GM19467 (cell line): ENCODE measurements at regions not wholly inside any gene's neighbourhood (a gene's known extent, or its start where the extent isn't known, plus 50 kb on each side); places are given as distances from the start of the nearest gene placed in this dataset.

Experiments used
- ATAC-seq: cut with Tn5 transposase; IDR thresholded peaks from one replicate; pipeline ENCODE4 v1.9.1; 2021; ENCODE audit warnings: mild to moderate bottlenecking, moderate library complexity; ENCODE audit not compliant: unreplicated experiment

DNA sequence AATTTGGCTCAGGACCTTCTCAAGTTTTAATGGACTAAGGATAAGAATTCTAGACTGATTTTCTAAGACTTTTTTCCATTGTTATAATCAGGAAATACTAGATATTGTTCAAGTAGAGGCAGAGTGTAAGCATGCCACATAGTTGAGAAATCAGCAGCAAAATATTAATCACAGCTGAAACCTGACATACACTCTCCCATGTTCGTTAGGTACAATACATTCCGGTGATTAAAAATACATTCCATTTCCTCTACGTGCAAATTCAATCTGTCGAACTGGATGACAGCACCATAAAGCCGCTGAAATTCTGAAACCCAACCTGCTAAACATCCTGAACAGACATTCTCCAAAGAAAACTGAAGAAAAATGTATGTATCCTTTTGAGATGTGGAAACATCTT lies 587.6 kb upstream of the DIPK2B start:
- no peak for ATAC-seq

DNA sequence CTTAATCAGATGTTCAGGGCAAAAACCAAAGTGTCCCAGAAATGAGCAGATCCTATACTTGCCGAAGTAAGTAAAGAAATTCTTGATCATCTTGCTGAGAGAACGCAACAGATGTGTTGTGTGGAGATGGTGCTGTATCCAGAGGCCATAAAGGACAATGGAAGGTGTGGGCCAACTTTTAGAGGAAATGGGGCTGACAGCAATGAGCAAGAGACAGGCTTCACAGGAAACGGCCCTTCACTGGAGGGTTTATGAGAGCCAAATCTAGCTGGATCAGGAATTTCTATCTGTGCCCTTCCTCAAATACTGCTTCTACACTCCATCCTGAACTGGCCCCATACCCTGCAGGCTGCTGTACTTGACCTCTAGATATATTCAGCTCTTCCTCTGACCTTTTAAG lies 583.9 kb upstream of the DIPK2B start:
- no peak for ATAC-seq

DNA sequence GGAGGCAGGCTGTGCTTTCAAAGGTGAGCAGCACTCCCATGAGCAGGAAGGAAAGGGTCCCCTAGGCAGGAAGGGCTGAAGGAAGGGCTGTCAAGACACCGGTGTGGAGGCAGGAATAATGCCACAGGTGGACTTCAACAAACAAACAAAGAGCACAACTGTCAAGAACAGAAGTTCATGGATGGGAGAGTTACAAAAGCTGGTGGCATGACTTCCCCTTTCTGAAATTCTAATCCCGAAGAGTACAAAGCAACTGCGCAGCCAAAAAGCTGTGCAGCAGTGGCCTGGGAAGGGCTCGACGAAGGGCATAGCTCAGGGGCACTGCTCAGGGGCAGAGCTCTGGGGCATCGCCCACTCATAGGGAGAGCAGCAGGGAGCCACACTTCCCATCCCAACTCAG lies 582.3 kb upstream of the DIPK2B start:
- no peak for ATAC-seq

DNA sequence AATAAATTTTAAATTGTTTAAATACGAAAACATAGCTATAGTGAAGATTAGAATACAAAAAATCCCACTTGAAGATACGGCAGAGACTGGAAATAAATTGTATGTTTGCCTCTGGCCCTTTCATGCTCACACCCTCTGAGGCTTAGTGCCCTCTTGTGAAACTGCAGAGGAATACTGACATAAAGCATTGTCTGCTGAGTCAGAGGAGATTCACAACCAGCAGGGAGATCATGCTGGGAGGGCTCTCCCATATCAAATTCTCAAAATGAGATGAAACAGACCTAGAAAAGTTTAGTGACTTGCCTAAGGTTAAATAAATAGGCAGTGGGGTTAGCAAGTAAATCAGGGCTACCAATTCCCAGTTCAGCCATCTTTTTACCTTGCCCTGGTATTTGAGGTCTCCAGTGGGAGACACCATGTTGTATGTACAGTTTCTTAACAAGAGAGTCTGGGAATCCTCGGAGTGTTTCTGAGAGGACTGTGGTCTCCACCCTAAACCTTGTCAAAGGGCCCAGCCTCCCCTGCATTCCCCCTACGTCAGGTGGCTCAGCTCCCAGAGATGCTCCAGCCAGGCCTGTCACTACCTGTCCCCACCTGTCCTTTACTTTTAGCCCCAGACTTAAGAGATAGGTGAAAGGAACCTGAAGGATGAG lies 581.4 kb upstream of the DIPK2B start:
- ATAC-seq: no peak

DNA sequence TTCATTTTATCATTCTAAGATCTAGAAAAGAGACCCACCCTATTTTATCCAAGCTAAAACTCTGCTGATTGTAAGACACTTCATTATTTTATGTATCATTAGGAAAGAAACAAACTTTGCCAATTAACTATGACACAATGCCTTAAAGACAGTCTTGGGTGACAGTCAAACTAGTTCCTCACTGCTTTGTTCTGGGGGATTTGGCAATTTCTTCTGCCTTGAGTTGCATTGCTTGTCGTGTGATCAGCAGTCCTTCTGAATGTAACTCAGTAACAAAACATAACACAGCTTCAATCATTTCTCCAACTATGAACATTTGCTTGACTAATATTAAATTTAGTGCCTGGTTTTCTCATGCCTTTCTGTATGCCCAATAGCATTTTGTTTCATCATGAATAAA lies 577.9 kb upstream of the DIPK2B start:
- ATAC-seq: no peak

DNA sequence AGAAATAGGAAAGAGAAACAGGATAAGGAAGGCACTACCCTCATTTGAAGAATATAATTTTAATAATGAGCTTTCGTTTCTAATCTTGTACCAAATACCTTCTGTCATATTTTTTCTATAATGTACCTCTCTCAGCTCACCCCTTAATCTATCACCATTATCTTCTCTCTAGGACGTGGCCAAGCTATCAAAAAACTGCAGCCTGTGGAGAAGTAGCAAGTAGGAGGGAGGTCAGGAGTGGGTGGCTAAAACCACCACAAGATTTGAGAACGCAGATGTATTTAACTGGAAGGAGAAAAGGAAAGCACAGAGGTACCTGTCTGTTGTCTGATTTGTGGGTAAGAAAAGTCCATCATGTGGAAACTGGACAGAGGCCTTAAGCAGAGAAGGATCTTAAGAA lies 576.7 kb upstream of the DIPK2B start:
- ATAC-seq: no peak

DNA sequence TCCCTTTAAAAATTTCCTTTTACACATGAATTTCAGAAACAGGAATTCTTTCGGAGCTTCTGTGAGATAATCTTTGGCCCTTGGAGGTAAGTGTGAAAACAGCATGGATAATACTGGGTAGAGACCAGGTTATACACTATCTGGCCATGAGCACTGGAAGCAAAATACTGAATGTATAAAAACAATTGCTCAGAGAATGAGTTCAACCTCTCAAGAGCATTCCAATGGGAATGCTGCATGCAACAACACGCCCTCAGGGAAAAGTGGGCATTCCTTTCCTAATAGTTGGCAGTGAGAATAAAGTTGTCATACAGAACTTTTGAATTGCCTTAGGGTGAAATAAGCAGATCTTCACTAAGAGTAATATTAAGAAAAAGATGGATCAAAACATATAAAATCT lies 574.8 kb upstream of the DIPK2B start:
- ATAC-seq: no peak

DNA sequence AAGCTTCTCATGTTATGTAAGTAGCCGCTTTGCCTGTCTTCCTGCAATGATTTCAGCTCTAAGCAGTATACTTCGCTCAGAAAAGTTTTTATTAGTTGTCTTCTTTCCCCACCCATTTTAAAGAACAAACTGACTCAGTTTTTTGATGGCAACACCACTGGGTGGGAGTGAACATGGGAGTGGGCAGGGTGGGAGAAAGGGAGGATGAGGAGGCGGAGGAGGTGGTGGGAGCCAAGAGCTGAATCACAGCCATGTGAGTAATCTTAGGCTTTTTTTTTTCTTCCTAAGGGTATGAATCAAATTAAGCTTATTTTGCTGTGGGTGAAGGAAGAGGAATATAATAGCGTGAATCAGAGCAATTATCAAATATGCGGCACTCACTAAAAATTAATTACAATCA lies 574.3 kb upstream of the DIPK2B start:
- no peak for ATAC-seq

DNA sequence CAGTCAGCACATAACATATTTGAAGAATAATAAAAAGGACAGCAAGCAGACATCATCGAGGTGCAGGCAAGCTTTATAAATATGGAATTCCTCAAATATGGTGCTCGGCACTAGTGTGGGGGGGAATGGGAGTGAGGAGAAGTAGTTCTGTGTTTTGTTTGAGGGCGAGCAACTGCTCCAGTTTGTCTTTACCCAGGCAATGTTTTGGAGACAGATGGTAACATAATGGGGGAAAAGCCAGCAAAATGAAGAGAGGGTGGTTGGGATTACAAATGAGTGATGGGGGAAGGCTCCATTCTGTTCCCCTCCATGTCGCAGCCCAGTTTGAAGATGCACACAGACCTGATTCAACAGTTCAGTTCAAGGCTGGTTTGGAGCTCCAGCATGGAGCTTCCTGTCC lies 572.9 kb upstream of the DIPK2B start:
- ATAC-seq: no peak

DNA sequence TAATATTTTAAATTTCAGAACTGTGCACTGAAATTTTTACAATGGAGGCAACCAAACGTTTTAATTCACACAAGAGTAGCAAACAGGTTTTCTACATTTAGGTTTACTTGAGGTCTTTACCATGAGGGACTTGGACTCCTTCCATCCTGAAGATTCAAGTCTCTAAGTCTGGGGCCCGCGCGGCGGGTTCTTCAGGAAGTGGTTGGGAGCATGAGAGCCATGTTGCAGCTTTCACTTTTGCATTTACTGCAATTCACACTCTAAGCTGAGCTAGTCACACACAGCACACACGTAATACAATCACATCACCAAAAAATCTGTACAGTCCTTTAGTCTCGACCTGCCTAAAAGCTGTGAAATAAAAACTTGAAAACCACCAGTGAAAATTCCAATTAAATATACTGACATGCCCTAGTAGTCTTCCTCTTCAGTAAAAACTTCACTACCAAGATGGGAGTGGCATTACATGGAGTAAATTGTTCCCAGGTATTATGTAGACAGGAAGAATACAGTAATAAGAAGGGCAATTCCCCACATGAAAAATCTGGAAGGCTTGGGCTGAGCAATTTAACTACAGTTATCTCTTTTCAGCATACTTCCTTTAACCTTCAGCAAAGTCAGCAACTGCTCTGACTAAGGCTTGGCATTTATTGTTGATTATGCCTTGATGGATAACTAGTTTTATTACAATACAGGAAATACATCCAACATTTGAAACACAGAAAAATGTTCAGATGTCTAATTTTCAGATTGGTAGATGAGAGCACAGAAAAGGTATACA lies 571.1 kb upstream of the DIPK2B start:
- ATAC-seq: peak; percentile 46

DNA sequence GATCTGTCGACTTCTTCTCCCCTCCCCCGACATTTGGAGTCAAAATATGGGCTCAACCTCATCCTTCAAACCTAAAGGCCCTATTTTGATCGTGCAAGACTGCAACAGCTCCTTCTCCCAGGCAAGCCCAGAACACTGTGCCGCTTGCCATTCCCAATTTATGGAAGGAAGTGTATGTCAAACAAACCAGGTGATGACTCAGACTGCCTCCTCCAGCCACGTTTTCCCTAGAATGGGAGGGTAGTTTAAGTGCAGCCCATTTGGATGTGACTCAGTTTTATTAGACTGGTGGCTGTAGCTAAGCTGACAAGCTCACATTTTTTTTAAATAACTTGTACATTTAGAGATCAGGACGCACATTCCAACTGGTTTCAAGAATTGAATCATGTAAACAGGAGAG lies 570.4 kb upstream of the DIPK2B start:
- no peak for ATAC-seq

DNA sequence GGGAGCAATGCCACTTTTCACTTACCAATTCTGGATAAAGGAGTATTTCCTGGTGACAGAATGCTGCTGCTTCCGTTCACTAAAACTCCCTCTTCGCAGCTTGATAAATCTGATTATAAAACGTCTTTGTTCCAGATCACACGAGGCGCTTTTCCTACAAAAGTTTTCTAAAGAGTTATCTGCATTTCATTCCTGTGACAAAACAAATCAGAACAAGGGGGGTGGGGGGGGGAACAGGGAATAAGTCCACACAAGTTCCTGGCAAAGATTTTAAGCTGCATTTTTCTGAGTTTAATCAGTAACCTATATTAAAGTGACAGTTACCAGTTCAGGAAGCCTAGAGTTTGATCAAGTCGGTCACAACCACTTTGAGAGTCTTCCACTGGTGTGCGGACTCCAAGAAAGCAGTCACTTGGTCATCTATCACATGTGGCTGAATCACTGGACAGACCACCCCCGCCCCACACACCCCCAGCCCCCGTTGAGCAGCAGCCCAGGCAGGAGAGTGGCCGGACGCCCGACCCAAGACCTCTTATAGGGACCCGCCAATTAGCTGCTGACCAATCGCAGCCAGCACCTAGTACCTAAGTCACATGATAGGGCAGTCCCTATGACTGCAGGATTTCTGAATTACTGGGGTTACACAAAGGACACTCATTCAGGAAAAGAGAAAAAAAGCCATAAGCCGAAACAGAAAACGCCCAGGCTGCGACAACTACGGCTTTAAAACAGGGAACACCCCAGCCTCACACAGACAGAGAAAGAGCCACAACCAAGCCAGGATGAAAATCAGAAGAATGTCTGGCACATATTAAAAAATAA lies 569.3 kb upstream of the DIPK2B start:
- ATAC-seq: peak; percentile 81

DNA sequence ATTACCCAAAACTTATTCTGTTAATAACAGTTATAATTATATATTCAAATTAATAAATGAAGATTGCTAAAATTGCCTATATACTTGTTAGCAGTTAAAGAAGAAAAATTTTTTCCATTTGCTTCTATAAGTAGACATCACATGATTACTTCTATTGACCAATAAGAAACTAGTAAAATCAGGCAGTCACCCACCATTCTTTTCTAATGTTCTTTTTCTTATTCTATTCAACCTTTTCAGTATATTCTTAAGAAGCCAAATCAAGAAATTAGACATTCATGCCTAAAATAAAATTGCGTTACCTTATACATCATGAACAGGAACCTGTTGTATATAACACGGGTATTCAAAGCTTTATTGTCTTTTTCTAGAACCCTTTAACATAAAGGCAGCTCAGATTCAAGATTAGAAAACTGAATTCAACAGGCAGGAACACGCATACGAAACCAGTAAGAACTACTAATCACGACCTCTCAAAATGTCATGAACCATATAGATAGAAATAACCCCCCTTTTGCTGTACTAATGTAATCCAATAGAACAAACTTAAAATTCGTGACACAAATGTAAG lies 568.1 kb upstream of the DIPK2B start:
- no peak for ATAC-seq

DNA sequence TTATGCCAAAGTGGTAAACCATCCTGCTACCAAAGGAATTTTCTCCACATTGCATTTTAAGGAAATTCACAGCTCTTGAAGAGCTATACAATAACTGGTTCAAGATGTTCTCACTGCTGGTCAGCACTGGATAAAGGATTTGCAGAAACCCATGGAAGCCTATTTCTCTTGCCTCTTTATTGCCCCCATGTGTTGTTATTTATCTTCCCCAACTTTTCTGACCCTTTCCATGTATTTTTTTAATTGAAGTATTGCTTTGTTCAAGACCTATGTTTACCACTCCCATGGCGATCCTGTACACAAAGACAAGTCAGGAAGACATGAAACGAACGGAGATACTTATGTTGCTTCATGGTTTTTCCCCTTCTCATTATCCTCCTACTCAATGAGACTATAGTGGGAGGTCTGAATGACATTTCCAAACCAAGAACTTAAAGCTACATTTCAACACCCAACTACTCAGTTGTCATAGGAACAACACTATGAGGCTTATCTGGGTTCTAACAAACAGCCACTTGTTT lies 566.4 kb upstream of the DIPK2B start:
- ATAC-seq: no peak

DNA sequence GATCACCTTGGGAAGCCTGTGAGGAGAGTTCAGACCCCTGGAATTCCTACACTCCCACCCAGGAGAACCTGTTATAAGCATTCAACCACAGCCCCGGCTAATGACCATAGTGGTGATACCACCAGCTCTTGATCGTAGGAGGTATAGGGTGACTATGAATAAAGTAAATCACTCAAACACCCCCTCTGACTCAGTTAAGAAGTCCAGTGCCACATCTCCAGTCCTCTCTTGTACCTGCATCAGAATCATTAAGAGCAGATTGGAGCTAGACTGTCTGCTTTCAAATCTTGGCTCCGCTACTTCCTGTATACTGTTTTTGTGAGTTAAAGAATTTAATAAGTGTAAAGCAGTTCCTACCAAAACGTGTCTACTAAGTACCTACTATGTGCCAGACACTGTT lies 565.1 kb upstream of the DIPK2B start:
- no peak for ATAC-seq

DNA sequence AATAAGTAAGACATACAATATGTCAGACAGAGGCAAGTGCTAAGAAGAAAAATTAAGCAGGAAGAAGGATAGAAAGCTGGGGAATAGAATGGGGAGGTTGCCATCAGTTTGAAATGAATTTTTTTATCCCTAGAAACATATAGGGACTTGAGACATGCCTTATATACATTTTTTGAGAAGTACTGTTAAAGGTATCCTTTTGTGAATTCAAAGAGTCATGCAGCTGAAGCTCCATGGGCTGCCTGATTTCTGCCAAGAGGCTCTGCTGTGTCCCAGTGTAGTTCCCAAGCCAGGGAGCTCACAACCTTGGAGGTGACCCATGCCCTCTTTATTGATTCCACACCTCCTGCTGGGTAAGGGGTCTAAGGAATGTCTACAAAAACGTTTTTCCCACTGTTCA lies 564.6 kb upstream of the DIPK2B start:
- ATAC-seq: no peak

DNA sequence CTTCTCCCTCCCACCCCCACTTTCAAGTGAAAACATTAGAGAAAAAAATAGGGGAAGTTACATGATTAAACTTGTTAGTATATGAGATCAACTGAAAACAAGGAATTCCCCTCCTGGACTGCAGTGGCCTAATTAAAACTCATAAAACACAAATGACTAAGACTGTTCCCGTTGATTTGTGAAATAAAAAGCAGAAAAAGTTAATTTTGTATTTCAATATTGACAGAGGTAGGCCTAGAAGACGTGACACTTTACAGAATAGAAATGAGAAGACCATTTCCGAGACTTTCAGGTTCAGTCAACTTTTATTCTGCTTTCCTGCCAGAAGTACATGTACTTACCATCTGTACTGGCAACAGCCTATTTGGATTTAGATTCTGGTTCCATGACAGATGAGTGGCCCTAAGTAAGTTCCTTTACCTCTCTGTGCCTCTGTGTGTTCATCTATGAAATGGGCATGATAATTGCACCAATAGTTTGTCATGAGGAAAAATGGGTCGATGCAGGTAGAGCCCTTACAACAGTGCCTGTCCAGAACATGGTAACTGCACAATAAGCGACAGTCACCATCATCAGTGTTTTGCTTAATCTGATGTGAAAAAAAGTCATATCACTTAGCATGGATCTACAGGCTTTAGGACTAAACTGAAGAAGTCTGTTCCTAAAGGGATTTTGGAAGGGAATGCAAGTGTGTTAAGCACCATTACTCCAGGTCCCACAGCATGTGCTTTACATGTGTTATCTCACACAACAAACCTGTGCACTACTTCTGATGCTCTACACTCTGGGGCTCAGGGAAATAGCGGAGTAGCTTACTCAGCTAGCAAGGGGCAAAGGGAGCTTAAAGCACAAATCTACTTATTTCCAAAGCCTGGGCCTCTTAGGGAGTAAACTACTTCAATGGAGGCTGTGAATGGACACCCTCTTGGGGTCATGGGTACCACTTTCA lies 562.3 kb upstream of the DIPK2B start:
- ATAC-seq: no peak

DNA sequence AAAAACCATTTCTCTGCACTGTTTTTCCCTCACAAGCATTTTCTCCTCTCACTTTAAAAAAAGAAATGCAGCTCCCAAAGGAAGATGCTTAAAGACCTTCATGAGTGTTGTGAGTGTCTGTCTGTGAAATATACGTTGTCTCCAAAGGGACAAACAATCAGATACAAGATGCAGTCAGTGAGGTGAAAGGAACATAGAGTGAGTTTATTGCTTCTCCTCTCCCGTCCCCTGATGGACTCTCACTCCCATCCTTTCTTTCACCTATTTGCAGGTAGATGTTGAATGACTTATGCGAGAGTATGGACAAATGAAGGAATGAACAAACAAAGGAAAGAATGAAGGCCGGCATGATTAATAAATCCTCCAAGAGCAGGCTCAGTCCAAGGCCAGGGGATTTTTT lies 561.2 kb upstream of the DIPK2B start:
- ATAC-seq: no peak

DNA sequence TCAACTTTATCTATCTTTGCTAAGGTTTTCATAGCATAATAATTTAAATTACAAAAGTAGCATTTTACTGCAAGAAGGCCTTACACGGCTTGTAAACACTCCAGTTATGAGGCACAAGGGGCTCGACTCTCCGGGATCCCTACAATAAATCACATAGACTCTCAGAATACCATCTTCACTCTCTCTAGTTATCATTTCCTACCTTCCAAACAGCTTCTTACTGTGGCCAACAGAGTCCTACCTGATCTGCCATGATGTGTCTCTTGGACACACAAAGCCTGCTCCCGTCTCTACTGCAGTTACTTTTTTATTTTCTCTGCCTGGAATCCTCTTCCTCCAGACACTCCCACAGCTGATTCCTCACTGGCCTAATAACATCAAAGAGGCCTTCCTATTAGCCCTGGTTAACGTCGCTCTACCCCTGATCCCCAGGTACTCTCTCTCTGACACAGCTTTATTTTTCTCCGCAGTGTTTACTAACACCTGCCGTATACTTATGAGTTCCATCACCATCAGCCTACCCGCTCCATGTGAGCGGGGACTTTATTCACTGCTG lies 559.6 kb upstream of the DIPK2B start:
- no peak for ATAC-seq
